ENCODE measurements at regions not wholly inside any gene's neighbourhood (a gene's known extent, or its start where the extent isn't known, plus 50 kb on each side); places are given as distances from the start of the nearest gene placed in this dataset.

GRCh38 chr6:167572106-167572505, 247.2 kb downstream of the TTLL2 start:
- Histone ChIP-seq H3F3A (replicated peaks; ENCODE audit: insufficient read depth) (no peaks in the 10 kb centered on the region), H3K9me3 (no peaks in the 10 kb centered on the region), H3K79me2 (ENCODE audit: insufficient read depth) (no peaks in the 10 kb centered on the region), H3K9ac (no peak overlapping the region), H3K27ac (ENCODE audit: low read depth in 2 of 2, low read length in 1 of 2) (no peak overlapping the region), H3K4me3 (ENCODE audit: low read depth in 2 of 2, low read length in 1 of 2) (no peak overlapping the region), H3K4me1 (ENCODE audit: control insufficient read depth in 1 of 2, insufficient read depth in 2 of 2, low read depth in 1 of 2, low read length in 1 of 2) (no peaks in the 10 kb centered on the region; a peak in 1 of 4 replicates), H3K9me2 (no peaks in the 10 kb centered on the region), H2AFZ (ENCODE audit: low read depth) (no peak overlapping the region), H3K27me3 (ENCODE audit: insufficient read depth) (no peaks in the 10 kb centered on the region), H4K20me1 (ENCODE audit: insufficient read depth) (no peaks in the 10 kb centered on the region), H3K4me2 (no peak overlapping the region), H3K36me3 (replicated peaks in 1 of 2; ENCODE audit: control insufficient read depth in 1 of 2, insufficient read depth in 2 of 2, low read length in 1 of 2) (no peaks in the 10 kb centered on the region)
- ChIA-PET CTCF (interaction anchor here (0.7 kb wide), 1 partner anchor 108 kb away, joined by 3 read pairs; no protein-coding TSS in a partner anchor), POLR2A (no interaction called here)
- DNase-seq: no peak
- WGBS (ENCODE audit: low lambda C conversion rate): 8% methylated on average over 1 of the region's 10 CpGs
- no peak for TF ChIP-seq GABPA (IDR thresholded peaks at IDR 0.05; ENCODE audit: low read depth)
- no peak for TF ChIP-seq RCOR1 (IDR thresholded peaks at IDR 0.05; ENCODE audit: low read length)
- TF ChIP-seq TAF1 (IDR thresholded peaks at IDR 0.05; ENCODE audit: borderline replicate concordance, low read depth, low read length): no peak
- no peak for TF ChIP-seq RAD21 (IDR thresholded peaks at IDR 0.05; ENCODE audit: low read length)
- no peak for TF ChIP-seq CTCF (IDR thresholded peaks at IDR 0.05)
- no peak for TF ChIP-seq PBX3 (IDR thresholded peaks at IDR 0.05)
- no peak for TF ChIP-seq SIN3A (IDR thresholded peaks at IDR 0.05; ENCODE audit: borderline replicate concordance, low read depth, low read length)
- no peak for TF ChIP-seq FOXM1 (IDR thresholded peaks at IDR 0.05; ENCODE audit: low read depth)
- no peak for TF ChIP-seq USF2 (IDR thresholded peaks at IDR 0.05; ENCODE audit: borderline replicate concordance, low read depth, low read length)
- no peak for TF ChIP-seq GATA2 (CRISPR knock-in tag; IDR thresholded peaks at IDR 0.05)
- no peak for TF ChIP-seq NRF1 (IDR thresholded peaks at IDR 0.05; ENCODE audit: low read depth, low read length)
- TF ChIP-seq MXI1 (IDR thresholded peaks at IDR 0.05; ENCODE audit: low read depth, low read length): no peak
- TF ChIP-seq, protein P1, sequence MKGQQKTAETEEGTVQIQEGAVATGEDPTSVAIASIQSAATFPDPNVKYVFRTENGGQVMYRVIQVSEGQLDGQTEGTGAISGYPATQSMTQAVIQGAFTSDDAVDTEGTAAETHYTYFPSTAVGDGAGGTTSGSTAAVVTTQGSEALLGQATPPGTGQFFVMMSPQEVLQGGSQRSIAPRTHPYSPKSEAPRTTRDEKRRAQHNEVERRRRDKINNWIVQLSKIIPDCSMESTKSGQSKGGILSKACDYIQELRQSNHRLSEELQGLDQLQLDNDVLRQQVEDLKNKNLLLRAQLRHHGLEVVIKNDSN (IDR thresholded peaks at IDR 0.05; ENCODE audit: borderline replicate concordance, low read depth): no peak
- TF ChIP-seq FOSL2 (IDR thresholded peaks at IDR 0.05; ENCODE audit: borderline replicate concordance, low read depth): no peak
- no peak for TF ChIP-seq NFIC (IDR thresholded peaks at IDR 0.05; ENCODE audit: borderline replicate concordance)

Data from SK-N-SH (cell line).